ENCODE measurements at regions not wholly inside any gene's neighbourhood (a gene's known extent, or its start where the extent isn't known, plus 50 kb on each side); places are given as distances from the start of the nearest gene placed in this dataset.

DNA sequence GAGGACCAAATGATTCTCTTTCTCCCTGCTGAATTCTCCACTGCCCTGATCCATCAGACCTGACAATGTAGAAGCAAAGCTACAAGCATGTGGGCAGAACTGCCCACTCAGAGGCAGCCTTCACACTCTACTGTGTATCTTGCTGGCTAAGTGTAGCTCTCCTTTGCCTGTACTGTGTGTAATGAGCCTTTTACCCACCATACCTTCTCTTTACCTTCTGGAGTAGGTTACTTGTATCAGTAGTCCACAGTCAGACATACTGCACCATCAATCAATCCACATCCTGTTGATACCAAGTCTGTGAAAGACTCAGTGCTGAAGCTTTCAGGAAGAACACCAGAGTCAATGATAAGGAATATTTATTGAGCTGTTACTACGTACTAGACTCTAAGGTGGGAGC lies 440.7 kb upstream of the ARHGEF26 start:
- no peaks in the 10 kb centered on the region for H3K4me1 ChIP-seq
- no peaks in the 10 kb centered on the region for H3K27me3 ChIP-seq
- no peaks in the 10 kb centered on the region for H3K36me3 ChIP-seq
- H3K9me3 ChIP-seq = no peaks in the 10 kb centered on the region
- TF ChIP-seq POLR2AphosphoS5 (IDR thresholded peaks at IDR 0.05) (no peak), EP300 (IDR thresholded peaks at IDR 0.05) (no peak), POLR2A (IDR thresholded peaks at IDR 0.05) (no peak)
- TF ChIP-seq, protein P1, sequence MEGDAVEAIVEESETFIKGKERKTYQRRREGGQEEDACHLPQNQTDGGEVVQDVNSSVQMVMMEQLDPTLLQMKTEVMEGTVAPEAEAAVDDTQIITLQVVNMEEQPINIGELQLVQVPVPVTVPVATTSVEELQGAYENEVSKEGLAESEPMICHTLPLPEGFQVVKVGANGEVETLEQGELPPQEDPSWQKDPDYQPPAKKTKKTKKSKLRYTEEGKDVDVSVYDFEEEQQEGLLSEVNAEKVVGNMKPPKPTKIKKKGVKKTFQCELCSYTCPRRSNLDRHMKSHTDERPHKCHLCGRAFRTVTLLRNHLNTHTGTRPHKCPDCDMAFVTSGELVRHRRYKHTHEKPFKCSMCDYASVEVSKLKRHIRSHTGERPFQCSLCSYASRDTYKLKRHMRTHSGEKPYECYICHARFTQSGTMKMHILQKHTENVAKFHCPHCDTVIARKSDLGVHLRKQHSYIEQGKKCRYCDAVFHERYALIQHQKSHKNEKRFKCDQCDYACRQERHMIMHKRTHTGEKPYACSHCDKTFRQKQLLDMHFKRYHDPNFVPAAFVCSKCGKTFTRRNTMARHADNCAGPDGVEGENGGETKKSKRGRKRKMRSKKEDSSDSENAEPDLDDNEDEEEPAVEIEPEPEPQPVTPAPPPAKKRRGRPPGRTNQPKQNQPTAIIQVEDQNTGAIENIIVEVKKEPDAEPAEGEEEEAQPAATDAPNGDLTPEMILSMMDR (IDR thresholded peaks at IDR 0.05) = no peak
- H3K27ac ChIP-seq = no peak overlapping the region
- DNase-seq (ENCODE audit: low spot score in 2 of 2) = no peak
- WGBS = 79% methylated on average over 1 of the region's 1 CpG
- no peak overlapping the region for H3K4me3 ChIP-seq

DNA sequence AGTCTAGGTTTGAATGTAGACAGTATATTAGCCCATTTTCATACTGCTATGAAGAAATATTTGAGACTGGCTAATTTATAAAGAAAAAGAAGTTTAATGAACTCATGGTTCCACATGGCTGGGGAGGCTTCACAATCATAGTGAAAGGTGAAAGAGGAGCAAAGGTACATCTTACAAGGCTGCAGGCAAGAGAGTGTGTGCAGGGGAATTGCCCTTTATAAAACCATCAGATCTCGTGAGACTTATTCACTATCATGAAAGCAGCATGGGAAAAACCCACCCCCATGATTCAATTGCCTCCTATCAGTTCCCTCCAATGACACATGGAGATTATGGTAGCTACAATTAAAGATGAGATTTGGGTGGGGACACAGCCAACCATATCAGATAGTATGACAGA lies 440.1 kb upstream of the ARHGEF26 start:
- WGBS = 83% methylated on average over 1 of the region's 1 CpG

DNA sequence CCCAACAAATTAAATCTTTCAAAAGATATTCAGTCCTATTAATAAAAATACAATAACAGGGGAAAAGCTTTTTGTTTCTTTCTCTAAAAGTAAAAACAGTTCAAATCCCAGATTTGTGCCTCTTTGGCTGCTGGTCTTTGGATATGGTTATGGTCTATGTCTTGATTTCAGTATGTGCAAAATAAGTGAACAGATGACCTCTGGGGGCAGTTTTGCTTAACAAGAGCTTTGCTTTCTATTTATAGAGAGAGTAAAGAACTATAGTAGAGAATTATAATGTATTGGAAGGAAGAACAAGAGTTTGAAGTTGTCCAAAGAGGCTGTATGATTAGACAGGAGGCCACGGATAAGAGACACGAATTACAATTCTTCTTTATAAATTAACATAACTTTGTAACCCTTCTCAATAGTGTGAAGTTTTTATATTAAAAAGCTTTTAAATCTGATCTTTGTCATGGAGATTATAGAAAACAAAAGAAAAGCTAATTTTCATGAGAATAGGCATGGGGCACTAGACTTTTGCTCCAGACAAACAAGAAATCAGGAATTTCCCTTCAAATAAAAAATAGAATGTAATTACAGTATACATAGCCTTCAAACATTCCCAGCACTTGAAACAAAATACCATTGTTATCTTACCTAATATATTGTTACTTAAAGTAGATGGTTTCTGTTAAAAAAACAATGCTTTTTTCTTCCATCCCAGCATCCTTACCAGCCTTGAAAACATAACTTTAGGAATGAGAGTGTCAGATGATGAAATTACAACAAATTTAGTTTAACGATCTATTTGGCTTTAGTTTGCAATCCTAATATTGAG lies 432.7 kb upstream of the ARHGEF26 start:
- Histone ChIP-seq H3K4me3 (no peak overlapping the region), H3K4me1 (no peaks in the 10 kb centered on the region), H3K36me3 (no peaks in the 10 kb centered on the region), H3K27ac (no peak overlapping the region), H3K27me3 (no peaks in the 10 kb centered on the region), H3K9me3 (no peaks in the 10 kb centered on the region)
- TF ChIP-seq EP300 (IDR thresholded peaks at IDR 0.05) = no peak
- TF ChIP-seq, protein P1 (IDR thresholded peaks at IDR 0.05) = no peak
- no peak for TF ChIP-seq POLR2A (IDR thresholded peaks at IDR 0.05)
- no peak for TF ChIP-seq POLR2AphosphoS5 (IDR thresholded peaks at IDR 0.05)
- no peak for DNase-seq (ENCODE audit: low spot score in 2 of 2)
- WGBS = 83% methylated on average over 3 of the region's 3 CpGs

More for the DNA sequence above, 440.1 kb upstream of the ARHGEF26 start:
- H3K36me3 ChIP-seq = no peaks in the 10 kb centered on the region
- no peak overlapping the region for H3K27ac ChIP-seq
- no peaks in the 10 kb centered on the region for H3K4me1 ChIP-seq
- TF ChIP-seq POLR2A (IDR thresholded peaks at IDR 0.05) (no peak), EP300 (IDR thresholded peaks at IDR 0.05) (no peak), POLR2AphosphoS5 (IDR thresholded peaks at IDR 0.05) (no peak)
- TF ChIP-seq, protein P1 (IDR thresholded peaks at IDR 0.05) = no peak
- no peak overlapping the region for H3K4me3 ChIP-seq
- no peaks in the 10 kb centered on the region for H3K9me3 ChIP-seq
- no peak for DNase-seq (ENCODE audit: low spot score in 2 of 2)
- no peaks in the 10 kb centered on the region for H3K27me3 ChIP-seq

DNA sequence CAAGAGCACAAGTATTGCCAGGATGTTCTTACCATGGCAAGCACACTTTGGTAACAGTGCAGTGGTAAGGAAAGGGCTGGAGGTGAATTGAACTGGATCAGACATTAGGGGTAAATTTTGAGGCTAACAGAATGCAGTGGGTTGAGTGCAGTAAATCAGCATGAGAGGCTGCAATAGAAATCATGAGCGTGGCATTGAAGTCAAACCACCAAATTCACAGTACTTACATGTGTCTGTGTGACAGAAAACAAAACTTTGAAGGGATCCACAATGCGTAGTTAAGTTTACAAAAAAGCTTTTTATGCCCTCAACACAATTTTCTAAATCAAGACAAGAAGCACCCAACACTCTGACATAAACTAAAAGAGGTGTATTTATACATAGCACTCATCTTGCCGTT lies 428.0 kb upstream of the ARHGEF26 start:
- H3K4me3 ChIP-seq = no peak overlapping the region
- no peak overlapping the region for H3K27ac ChIP-seq
- no peaks in the 10 kb centered on the region for H3K9me3 ChIP-seq
- 83% methylated on average over 3 of the region's 3 CpGs for WGBS
- no peak for DNase-seq (ENCODE audit: low spot score in 2 of 2)
- no peaks in the 10 kb centered on the region for H3K27me3 ChIP-seq
- H3K36me3 ChIP-seq = no peaks in the 10 kb centered on the region
- H3K4me1 ChIP-seq = peaks cover 2% of the 10 kb centered on the region
- TF ChIP-seq EP300 (IDR thresholded peaks at IDR 0.05) (no peak), POLR2AphosphoS5 (IDR thresholded peaks at IDR 0.05) (no peak), POLR2A (IDR thresholded peaks at IDR 0.05) (no peak)
- TF ChIP-seq, protein P1 (IDR thresholded peaks at IDR 0.05) = no peak

DNA sequence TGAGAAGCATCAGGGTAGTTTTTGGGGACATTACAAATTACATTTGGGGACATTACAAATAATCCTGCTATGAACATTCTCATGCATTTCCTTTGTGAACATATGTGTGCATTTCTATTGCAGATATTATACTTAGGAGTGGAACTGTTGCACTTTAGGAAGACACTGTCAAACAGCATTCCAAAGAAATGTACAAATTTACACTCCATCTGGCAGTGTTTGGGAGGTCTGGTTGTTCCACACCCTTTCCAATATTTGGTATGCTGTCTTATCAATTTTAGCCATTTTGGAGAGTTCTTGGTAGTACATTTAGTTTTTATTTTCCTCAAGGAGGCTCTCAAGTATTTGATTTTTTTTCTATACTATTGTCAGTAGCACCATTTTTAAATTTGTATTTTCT lies 419.1 kb upstream of the ARHGEF26 start:
- Histone ChIP-seq H3K4me1 (no peaks in the 10 kb centered on the region), H3K36me3 (no peaks in the 10 kb centered on the region), H3K27me3 (no peaks in the 10 kb centered on the region), H3K4me3 (no peak overlapping the region), H3K9me3 (no peaks in the 10 kb centered on the region), H3K27ac (no peak overlapping the region)
- no peak for TF ChIP-seq POLR2A (IDR thresholded peaks at IDR 0.05)
- TF ChIP-seq, protein P1 (IDR thresholded peaks at IDR 0.05) = no peak
- no peak for TF ChIP-seq POLR2AphosphoS5 (IDR thresholded peaks at IDR 0.05)
- no peak for TF ChIP-seq EP300 (IDR thresholded peaks at IDR 0.05)
- no peak for DNase-seq (ENCODE audit: low spot score in 2 of 2)

All from suprapubic skin (tissue), 4 donors.